ENCODE measurements at regions not wholly inside any gene's neighbourhood (a gene's known extent, or its start where the extent isn't known, plus 50 kb on each side); places are given as distances from the start of the nearest gene placed in this dataset.

DNA sequence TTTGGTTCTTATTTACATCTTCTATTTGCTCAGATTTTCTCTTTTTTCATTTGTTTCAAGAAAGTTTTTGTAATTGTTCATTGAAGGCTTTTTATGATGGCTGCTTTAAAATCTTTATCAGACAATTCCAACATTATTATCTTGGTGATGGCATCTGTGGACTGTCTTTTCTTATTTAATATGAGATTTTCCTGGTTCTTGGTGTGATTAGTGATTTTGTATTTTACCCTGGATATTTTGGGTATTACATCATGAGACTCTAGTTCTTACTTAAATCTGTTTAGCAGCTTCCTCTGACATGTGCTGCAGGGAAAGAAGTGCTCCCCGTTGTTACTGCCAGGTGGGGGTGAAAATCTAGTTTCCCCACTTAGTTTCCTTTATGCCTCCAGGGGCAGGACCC is 94.2 kb upstream of the ANKH start:
- TF ChIP-seq, protein P1, sequence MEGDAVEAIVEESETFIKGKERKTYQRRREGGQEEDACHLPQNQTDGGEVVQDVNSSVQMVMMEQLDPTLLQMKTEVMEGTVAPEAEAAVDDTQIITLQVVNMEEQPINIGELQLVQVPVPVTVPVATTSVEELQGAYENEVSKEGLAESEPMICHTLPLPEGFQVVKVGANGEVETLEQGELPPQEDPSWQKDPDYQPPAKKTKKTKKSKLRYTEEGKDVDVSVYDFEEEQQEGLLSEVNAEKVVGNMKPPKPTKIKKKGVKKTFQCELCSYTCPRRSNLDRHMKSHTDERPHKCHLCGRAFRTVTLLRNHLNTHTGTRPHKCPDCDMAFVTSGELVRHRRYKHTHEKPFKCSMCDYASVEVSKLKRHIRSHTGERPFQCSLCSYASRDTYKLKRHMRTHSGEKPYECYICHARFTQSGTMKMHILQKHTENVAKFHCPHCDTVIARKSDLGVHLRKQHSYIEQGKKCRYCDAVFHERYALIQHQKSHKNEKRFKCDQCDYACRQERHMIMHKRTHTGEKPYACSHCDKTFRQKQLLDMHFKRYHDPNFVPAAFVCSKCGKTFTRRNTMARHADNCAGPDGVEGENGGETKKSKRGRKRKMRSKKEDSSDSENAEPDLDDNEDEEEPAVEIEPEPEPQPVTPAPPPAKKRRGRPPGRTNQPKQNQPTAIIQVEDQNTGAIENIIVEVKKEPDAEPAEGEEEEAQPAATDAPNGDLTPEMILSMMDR (IDR thresholded peaks at IDR 0.05) = no peak
- TF ChIP-seq POLR2A (IDR thresholded peaks at IDR 0.05) = no peak

Measured in upper lobe of left lung (tissue), 4 donors.